Prostate gland (tissue), 2 donors: ENCODE measurements at regions not wholly inside any gene's neighbourhood (a gene's known extent, or its start where the extent isn't known, plus 50 kb on each side); places are given as distances from the start of the nearest gene placed in this dataset.
"Not testable (repeated sequence)": the region's sequence is repeated elsewhere in the genome, so short reads cannot be mapped to it uniquely, and the experiment has no call there.

Source experiments
- POLR2AphosphoS5 ChIP-seq: sonication (generic); formaldehyde crosslinking; IDR thresholded peaks from one replicate; pipeline ENCODE4 v1.6.1; 2017; ENCODE audit warnings: antibody characterized with exemption
- TF ChIP-seq, protein P1 (sequence below), 4 experiments: fragments of 200-600 bp in 2 of 4; fragments of 450-650 bp in 2 of 4; sonication (generic) in 2 of 4; IDR thresholded peaks; 1 replicate in 3 of 4; 2 replicates in 1 of 4; pipeline ENCODE4 v1.5.1; 2016 to 2019; ENCODE audit warnings: antibody characterized with exemption in 4 of 4, mild to moderate bottlenecking in 2 of 4, moderate library complexity in 2 of 4

DNA sequence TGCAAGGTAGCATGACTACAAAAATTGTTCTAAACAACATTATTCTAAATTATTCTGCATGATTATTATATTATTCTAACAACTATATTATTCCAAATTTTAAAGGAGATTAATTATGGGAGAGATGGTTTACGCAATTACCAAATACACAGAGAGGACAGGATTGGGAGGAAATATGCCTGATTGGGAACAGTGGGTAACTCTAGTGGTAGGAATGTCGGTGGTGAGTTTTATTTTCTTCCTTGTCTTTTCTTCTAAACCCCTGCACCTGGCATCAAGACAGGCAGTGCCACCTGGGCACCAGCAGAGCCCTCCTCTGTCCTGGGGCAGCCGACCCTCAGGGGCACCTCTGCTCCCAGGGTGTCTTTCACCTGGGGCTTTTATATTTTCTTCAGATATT lies 357.6 kb downstream of the BCL2L11 start:
- TF ChIP-seq, protein P1, sequence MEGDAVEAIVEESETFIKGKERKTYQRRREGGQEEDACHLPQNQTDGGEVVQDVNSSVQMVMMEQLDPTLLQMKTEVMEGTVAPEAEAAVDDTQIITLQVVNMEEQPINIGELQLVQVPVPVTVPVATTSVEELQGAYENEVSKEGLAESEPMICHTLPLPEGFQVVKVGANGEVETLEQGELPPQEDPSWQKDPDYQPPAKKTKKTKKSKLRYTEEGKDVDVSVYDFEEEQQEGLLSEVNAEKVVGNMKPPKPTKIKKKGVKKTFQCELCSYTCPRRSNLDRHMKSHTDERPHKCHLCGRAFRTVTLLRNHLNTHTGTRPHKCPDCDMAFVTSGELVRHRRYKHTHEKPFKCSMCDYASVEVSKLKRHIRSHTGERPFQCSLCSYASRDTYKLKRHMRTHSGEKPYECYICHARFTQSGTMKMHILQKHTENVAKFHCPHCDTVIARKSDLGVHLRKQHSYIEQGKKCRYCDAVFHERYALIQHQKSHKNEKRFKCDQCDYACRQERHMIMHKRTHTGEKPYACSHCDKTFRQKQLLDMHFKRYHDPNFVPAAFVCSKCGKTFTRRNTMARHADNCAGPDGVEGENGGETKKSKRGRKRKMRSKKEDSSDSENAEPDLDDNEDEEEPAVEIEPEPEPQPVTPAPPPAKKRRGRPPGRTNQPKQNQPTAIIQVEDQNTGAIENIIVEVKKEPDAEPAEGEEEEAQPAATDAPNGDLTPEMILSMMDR (IDR thresholded peaks at IDR 0.05), result not testable (repeated sequence)
- TF ChIP-seq POLR2AphosphoS5, result not testable (repeated sequence)
